ENCODE measurements at regions not wholly inside any gene's neighbourhood (a gene's known extent, or its start where the extent isn't known, plus 50 kb on each side); places are given as distances from the start of the nearest gene placed in this dataset.

- Histone ChIP-seq H3K36me3 (no peaks in the 10 kb centered on the region), H3K4me1 (peaks cover 20% of the 10 kb centered on the region; the same call in 1 of the 2 replicates), H3K9me3 (replicated peaks) (no peaks in the 10 kb centered on the region), H3K27me3 (0 out of 2 replicates have a peak, but pooled peaks cover 3% of the 10 kb centered on the region), H3K4me3 (no peak overlapping the region), H3K27ac (no peak overlapping the region)
- DNase-seq = no peak
These were observed 198.2 kb downstream of the NDUFA10 start for GRCh38 chr2:239826786-239827522.

DNA sequence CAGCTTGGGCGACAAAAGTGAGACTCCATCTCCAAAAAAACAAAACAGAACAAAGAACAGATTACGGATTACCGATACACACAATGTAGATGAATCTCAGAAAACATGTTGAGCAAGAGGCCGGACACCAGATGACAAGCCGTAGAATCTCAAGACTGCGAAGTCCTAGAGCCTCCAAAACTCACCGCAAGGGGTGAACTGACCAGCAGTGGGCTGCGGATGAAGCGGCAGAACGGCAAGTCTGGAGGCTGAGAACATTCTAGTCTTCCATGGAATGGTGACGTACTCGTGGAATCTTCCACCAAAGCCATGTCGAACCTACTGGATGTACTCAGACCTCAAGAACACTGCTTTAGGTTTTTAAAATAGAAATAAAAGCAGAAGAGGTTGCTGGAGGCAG is 198.8 kb downstream of the NDUFA10 start:
- Histone ChIP-seq H3K4me3 (no peak overlapping the region), H3K9me3 (replicated peaks) (no peaks in the 10 kb centered on the region), H3K36me3 (no peaks in the 10 kb centered on the region), H3K27ac (no peak overlapping the region), H3K4me1 (peaks cover 14% of the 10 kb centered on the region; the same call in 1 of the 2 replicates), H3K27me3 (no peaks in the 10 kb centered on the region)
- DNase-seq = no peak

GRCh38 chr2:239825705-239825979 is 199.5 kb downstream of the NDUFA10 start:
- Histone ChIP-seq H3K4me3 (no peak overlapping the region), H3K36me3 (no peaks in the 10 kb centered on the region), H3K9me3 (replicated peaks) (no peaks in the 10 kb centered on the region), H3K27me3 (0 out of 2 replicates have a peak, but pooled peaks cover 2% of the 10 kb centered on the region), H3K27ac (no peak overlapping the region), H3K4me1 (peaks cover 6% of the 10 kb centered on the region; the same call in 1 of the 2 replicates)
- DNase-seq = no peak

DNA sequence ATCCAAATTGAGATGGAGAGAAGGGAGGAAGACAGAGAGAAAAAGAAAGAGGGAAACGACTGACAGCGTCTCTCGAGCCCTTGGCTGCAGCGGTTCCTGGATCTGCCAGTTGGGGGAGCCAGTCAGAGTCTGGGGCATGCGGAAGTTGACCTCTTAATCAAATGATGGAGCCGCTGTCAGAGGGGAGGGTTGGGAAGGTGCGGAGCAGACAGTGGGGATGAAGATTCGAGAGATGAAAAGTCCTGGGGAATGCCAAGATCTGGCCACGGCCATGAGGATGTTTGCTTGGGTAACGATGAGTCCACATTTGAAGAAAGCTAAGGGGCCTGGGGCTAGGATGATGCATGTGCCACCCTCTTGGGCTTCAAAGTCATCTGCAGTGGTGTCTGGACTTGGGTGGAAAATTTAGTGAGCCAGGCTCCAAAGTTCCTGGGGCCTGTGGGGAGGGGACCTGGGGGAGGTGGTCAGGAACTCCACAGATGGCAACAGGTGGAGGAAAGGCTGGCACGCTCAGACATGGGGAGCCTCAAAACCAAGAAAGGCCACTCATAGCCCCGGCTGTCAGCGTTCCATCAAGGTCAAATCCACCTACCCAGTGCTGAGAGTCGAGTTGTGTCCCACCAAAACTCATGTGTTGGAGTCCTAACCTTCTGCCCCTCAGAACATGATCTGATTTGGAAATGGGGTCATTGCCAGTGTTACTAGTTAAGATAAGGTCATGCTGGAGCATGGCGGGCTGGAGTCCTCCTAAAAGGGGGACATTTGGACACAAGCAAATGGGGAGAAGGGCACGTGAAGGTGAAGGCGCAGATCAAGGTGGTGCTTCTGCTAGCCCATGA is 200.1 kb downstream of the NDUFA10 start:
- Histone ChIP-seq H3K27me3 (peaks cover 5% of the 10 kb centered on the region; the same call in 1 of the 2 replicates), H3K27ac (no peak overlapping the region), H3K36me3 (no peaks in the 10 kb centered on the region), H3K9me3 (replicated peaks) (no peaks in the 10 kb centered on the region), H3K4me1 (peaks cover under 1% of the 10 kb centered on the region; the same call in 1 of the 2 replicates), H3K4me3 (no peak overlapping the region)
- no peak for DNase-seq

DNA sequence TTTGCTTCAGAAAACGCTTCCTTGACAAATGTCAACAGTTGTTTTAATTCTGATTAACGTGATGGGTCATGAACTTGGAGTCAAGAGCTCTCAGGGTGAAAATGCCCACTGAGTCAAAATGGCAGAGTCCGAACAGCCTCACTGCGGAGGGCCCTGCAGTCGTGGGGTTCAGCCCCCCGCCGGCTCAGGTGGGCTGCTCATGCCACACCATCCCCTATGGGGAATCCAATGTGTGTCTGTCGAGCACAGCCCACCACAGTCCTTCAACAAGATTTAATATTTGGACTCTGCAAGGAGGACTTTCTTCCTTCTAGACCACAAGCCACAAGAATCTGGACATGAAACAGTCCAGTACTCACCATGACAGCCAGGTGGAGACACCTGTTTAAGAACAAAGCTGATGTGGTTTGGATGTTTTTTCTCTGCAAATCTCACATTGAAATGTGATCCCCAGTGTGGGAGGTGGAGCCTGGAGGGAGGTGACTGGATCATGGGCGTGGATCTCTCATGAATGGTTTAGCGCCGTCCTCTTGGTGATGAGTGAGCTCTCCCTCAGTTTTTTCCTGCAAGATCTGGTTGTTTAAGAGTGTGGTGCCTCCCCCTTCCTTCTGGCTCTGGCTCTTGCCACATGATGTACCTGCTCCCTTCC is 201.0 kb downstream of the NDUFA10 start:
- H3K9me3 ChIP-seq (replicated peaks) = no peaks in the 10 kb centered on the region

DNA sequence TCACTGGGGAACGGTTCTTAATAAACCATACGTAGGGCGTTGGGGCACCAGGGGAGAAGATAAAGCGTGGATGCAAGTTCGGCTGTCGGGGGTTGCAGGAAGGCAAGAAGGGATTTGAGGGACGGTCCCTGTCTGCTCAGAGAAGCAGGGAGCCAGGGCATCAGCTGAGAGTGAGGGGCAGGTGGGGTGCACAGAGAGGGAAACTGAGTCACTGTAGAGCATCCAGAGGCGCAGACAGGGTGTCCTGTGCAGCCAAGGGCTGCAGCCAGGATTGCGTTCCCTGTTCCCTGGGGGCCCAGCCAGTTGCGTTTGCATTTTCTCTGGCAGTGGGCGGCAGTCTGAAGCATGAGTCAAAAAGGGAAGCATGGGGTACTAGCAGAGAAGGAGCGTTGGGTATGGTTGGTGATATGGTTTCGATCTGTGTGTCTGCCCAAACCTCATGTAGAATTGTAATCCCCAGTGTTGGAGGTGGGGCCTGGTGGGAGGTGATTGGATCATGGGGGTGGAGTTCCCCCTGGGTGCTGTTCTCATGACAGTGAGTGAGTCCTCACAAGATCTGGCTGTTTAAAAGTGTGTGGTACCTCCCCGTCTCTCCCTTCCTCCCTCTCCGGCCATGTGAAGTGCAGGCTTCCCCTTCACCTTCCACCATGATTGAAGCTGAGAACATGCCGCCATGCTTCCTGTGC is 202.9 kb downstream of the NDUFA10 start:
- H3K4me1 ChIP-seq = no peaks in the 10 kb centered on the region
- peaks cover 11% of the 10 kb centered on the region; the same call in 1 of the 2 replicates for H3K27me3 ChIP-seq
- H3K4me3 ChIP-seq = no peak overlapping the region
- DNase-seq = no peak
- H3K27ac ChIP-seq = no peak overlapping the region
- no peaks in the 10 kb centered on the region for H3K36me3 ChIP-seq
- H3K9me3 ChIP-seq (replicated peaks) = no peaks in the 10 kb centered on the region

More for the DNA sequence above, 201.0 kb downstream of the NDUFA10 start:
- H3K27ac ChIP-seq = no peak overlapping the region
- DNase-seq = peak in 1 of 2 experiments; percentile 32
- no peaks in the 10 kb centered on the region for H3K4me1 ChIP-seq
- no peak overlapping the region for H3K4me3 ChIP-seq
- H3K36me3 ChIP-seq = no peaks in the 10 kb centered on the region
- H3K27me3 ChIP-seq = peaks cover 11% of the 10 kb centered on the region; the same call in 1 of the 2 replicates

DNA sequence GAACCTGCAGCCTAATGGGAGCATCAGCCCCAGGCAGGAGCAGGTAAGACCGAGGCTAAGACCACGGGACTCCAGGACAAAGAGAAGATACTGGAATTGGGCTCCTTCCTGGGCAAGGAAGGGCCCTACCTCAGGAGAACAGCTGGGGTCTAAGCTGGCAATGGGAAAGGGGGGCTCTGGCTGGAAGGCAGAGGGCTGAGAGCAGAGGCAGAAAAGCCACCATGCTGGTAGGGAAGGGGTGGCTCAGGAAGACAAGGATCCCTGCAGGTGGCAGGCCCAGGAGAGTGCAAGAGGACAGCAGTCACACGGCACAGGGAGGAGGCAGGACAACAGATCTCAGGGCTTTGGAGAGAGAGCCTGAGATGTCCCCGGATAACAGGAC is 203.5 kb downstream of the NDUFA10 start:
- Histone ChIP-seq H3K4me1 (no peaks in the 10 kb centered on the region), H3K9me3 (replicated peaks) (no peaks in the 10 kb centered on the region), H3K27ac (no peak overlapping the region), H3K36me3 (no peaks in the 10 kb centered on the region), H3K4me3 (no peak overlapping the region), H3K27me3 (peaks cover 11% of the 10 kb centered on the region; the same call in 1 of the 2 replicates)
- DNase-seq = no peak

DNA sequence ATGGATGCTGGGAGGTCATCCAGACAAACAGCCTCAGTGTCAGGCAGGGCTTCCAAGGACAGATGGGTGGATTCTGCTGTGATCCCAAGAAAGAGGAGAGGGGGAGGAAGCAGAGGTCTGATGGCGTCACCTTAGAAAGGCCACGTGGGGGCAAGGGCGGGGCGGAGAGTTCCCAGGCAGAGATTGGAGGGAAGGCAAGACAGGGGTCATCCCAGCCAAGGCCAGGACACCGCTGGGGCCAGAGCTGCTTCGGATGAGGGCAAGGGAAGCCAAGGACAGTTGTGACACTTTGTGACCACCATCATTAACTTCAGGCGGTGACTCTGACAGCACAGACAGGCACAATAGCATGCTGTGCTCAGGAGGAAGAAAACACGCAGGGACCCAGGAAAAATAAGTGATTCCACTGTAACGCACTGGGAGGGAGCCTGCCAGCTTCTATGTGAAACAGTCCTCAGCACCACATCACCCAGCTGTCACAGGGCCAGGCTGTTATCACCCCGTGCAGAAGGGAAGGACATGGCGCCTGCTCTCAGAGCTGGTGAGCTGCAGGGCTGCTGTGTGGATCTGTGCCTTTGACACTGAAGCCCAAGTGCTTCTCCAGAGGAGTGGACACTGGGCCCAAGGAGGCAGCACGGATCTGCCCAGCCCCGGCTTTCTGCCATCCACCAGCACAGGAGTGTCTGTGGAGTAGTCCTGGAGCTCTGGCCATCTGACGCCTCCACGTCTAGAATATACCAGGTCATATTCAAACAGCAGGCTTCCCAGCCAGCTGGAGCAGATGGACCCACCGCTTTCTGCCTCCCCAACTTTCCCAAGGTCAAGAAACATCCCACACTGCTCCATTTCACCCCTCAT is 204.1 kb downstream of the NDUFA10 start:
- Histone ChIP-seq H3K27ac (no peak overlapping the region), H3K36me3 (no peaks in the 10 kb centered on the region), H3K4me1 (no peaks in the 10 kb centered on the region), H3K9me3 (replicated peaks) (no peaks in the 10 kb centered on the region), H3K27me3 (peaks cover 11% of the 10 kb centered on the region; the same call in 1 of the 2 replicates), H3K4me3 (no peak overlapping the region)
- DNase-seq = no peak

DNA sequence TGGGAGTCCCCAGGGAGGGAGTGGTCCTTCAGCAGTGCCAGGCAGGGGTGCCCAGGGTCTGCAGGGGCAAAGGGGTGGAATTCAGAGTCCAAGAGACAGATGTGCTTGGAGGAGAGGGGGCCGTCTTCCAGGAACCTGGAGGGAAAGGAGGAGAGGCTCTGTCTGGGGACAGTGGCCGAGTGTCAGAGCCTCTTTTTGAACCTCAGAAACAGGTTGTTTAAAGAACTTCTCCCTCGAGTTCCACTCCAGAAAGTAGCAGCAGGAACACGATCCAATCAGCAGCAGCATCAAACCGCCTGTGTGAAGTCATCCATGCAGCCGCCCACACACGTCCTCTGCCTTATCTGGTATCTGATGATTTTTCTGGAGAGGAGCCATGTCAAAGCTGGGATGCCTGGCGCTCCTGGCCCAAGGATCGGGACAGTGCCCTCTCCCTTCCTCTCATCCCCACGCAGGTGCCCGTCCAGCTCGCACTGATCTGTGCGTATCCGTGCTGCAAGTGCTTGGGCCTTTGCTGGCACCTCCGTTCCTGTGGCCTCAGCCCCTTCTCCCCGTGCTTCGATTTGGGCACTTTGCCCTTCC is 205.1 kb downstream of the NDUFA10 start:
- no peaks in the 10 kb centered on the region for H3K36me3 ChIP-seq
- H3K27ac ChIP-seq = no peak overlapping the region
- no peak for DNase-seq

GRCh38 chr2:239819091-239819973 is 205.8 kb downstream of the NDUFA10 start:
- no peak for DNase-seq
- Histone ChIP-seq H3K27ac (no peak overlapping the region), H3K36me3 (no peaks in the 10 kb centered on the region)

More for the DNA sequence above, 205.1 kb downstream of the NDUFA10 start:
- Histone ChIP-seq H3K9me3 (replicated peaks) (no peaks in the 10 kb centered on the region), H3K4me3 (no peak overlapping the region), H3K27me3 (peaks cover 11% of the 10 kb centered on the region; the same call in 1 of the 2 replicates), H3K4me1 (no peaks in the 10 kb centered on the region)

DNA sequence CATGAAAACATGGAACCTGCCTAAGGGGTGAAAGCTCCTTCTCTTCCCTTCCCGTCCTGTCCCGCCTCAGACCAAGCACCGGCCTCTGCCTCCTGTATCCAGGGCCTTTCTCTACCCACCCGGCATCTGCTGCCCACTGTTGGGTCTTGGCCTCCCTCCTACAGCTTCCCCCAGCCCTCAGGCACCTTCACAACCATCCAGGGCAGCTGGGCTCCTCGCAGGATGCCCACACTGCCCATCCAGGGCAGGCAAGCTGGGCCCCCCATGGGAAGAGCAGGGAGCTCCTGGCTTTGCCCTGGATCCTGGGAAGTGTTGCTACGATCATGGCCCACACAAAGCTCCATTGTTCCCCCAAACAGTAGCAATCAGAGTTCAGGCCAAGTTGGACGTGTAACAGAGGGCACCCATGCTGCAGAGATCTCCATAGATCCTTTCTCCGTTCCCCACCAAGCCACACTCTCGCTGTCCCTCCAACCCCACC is 206.6 kb downstream of the NDUFA10 start:
- no peaks in the 10 kb centered on the region for H3K9me3 ChIP-seq (replicated peaks)
- no peak overlapping the region for H3K27ac ChIP-seq
- peaks cover 11% of the 10 kb centered on the region; the same call in 1 of the 2 replicates for H3K27me3 ChIP-seq
- no peaks in the 10 kb centered on the region for H3K36me3 ChIP-seq
- H3K4me1 ChIP-seq = no peaks in the 10 kb centered on the region
- DNase-seq = no peak
- H3K4me3 ChIP-seq = no peak overlapping the region

More at GRCh38 chr2:239819091-239819973, 205.8 kb downstream of the NDUFA10 start:
- Histone ChIP-seq H3K27me3 (peaks cover 11% of the 10 kb centered on the region; the same call in 1 of the 2 replicates), H3K4me3 (no peak overlapping the region), H3K4me1 (no peaks in the 10 kb centered on the region), H3K9me3 (replicated peaks) (no peaks in the 10 kb centered on the region)

GRCh38 chr2:239818086-239818485 is 207.1 kb downstream of the NDUFA10 start:
- H3K4me1 ChIP-seq = no peaks in the 10 kb centered on the region
- DNase-seq = no peak
- no peaks in the 10 kb centered on the region for H3K36me3 ChIP-seq
- H3K27ac ChIP-seq = no peak overlapping the region
- no peak overlapping the region for H3K4me3 ChIP-seq
- H3K27me3 ChIP-seq = peaks cover 11% of the 10 kb centered on the region; the same call in 1 of the 2 replicates
- no peaks in the 10 kb centered on the region for H3K9me3 ChIP-seq (replicated peaks)
